Panc1 (cell line): ENCODE measurements at regions not wholly inside any gene's neighbourhood (a gene's known extent, or its start where the extent isn't known, plus 50 kb on each side); places are given as distances from the start of the nearest gene placed in this dataset.

Experiments used
- ATAC-seq: fragments of 200-7000 bp; cut with Tn5 transposase; 2 replicates; pipeline ENCODE4 v1.9.1; 2020; ENCODE audit warnings: mild to moderate bottlenecking, moderate library complexity
- BruUV-seq: library from RNA; stranded (reverse); fragments of 400-500 nt; replicated peaks from 2 replicates; lab custom pipeline; 2021; lab: Mats Ljungman, UMichigan
- CTCF ChIA-PET: fragments of 300-600 bp; sonication (Branson Sonifier 250); formaldehyde crosslinking; loops from one replicate; lab custom pipeline; 2022; ENCODE audit warnings: antibody characterized with exemption; lab: Charles Lee
- POLR2A ChIA-PET: fragments of 300-600 bp; sonication (Branson Sonifier 250); formaldehyde crosslinking; loops from one replicate; lab custom pipeline; 2022; ENCODE audit warnings: antibody characterized with exemption; lab: Charles Lee
- DNase-seq: peaks from one replicate; pipeline ENCODE4 v3.0.0-alpha.2; 2010; ENCODE audit warnings: low read depth, low spot score
- H3K27ac ChIP-seq: 2 replicates; pipeline ENCODE4 v1.5.1; 2011; ENCODE audit warnings: mild to moderate bottlenecking, low read length, inconsistent platforms
- H3K27me3 ChIP-seq: fragments of 200-500 bp; sonication (Bioruptor generic); 2 replicates; pipeline ENCODE4 v1.6.0; 2014; ENCODE audit warnings: low read length, inconsistent platforms; ENCODE audit not compliant: control insufficient read depth, insufficient read depth
- H3K36me3 ChIP-seq: fragments of 200-500 bp; sonication (Bioruptor generic); 2 replicates; pipeline ENCODE4 v1.5.1; 2014; ENCODE audit warnings: inconsistent platforms, mild to moderate bottlenecking, low read length, moderate library complexity; ENCODE audit not compliant: control insufficient read depth, insufficient read depth
- H3K4me1 ChIP-seq: 2 replicates; pipeline ENCODE4 v1.5.1; 2011; ENCODE audit warnings: inconsistent platforms, mild to moderate bottlenecking, low read length, moderate library complexity; ENCODE audit not compliant: control insufficient read depth, insufficient read depth
- H3K4me3 ChIP-seq, 2 experiments: 2 replicates each; pipeline ENCODE4 v1.5.1; 2011 to 2012; ENCODE audit warnings: low read depth in 2 of 2, low read length in 2 of 2, mild to moderate bottlenecking in 2 of 2, inconsistent platforms in 1 of 2, moderate library complexity in 1 of 2
- H3K9me3 ChIP-seq: fragments of 200-500 bp; sonication (Bioruptor generic); 2 replicates; pipeline ENCODE4 v1.5.1; 2014; ENCODE audit warnings: low read depth, mild to moderate bottlenecking, inconsistent platforms, low read length, moderate library complexity; ENCODE audit not compliant: control insufficient read depth, insufficient read depth
- CTCF ChIP-seq: fragments of 450-650 bp; IDR thresholded peaks from 2 replicates; pipeline ENCODE4 v1.5.1; 2017; ENCODE audit warnings: mild to moderate bottlenecking
- POLR2AphosphoS5 ChIP-seq: IDR thresholded peaks from 2 replicates; pipeline ENCODE4 v1.6.1; 2012; ENCODE audit warnings: mild to moderate bottlenecking, low read depth, low read length, moderate library complexity
- REST ChIP-seq, 2 experiments: IDR thresholded peaks; 2 replicates each; pipeline ENCODE4 v1.6.1; 2011 to 2012; ENCODE audit warnings: low read depth in 2 of 2, control low read depth in 1 of 2, low read length in 1 of 2, mild to moderate bottlenecking in 1 of 2, moderate library complexity in 1 of 2; ENCODE audit not compliant: insufficient read depth in 1 of 2
- SIN3A ChIP-seq: IDR thresholded peaks from 2 replicates; pipeline ENCODE4 v1.6.1; 2012; ENCODE audit warnings: low read depth, mild to moderate bottlenecking, low read length, moderate library complexity, borderline replicate concordance; ENCODE audit not compliant: insufficient read depth
- TCF7L2 ChIP-seq: IDR thresholded peaks from 2 replicates; pipeline ENCODE4 v1.6.1; 2011; ENCODE audit warnings: mild to moderate bottlenecking, low read depth, low read length, inconsistent platforms
- in situ Hi-C: cut with HindIII; loops from 2 replicates; pipeline ENCODE4 v1.10.0; 2016; ENCODE audit warnings: low sequenced_read_pairs, low pct_unique_long_range_greater_than_20kb
- intact Hi-C: fragments of 100-400 bp; cut with micrococcal nuclease; formaldehyde crosslinking; loops from one replicate; pipeline ENCODE4 v1.10.0; 2022; ENCODE audit not compliant: unreplicated experiment

- no peak for ATAC-seq
- Histone ChIP-seq H3K27me3 (no peaks in the 10 kb centered on the region), H3K27ac (no peak overlapping the region), H3K4me1 (no peaks in the 10 kb centered on the region), H3K36me3 (no peaks in the 10 kb centered on the region), H3K4me3 (no peak overlapping the region), H3K9me3 (no peaks in the 10 kb centered on the region)
- no TSS peak for BruUV-seq
- DNase-seq: no peak
- in situ Hi-C loops: no loop called here
- intact Hi-C loops: no loop called here
- TF ChIP-seq TCF7L2 (no peak), REST (IDR thresholded peaks at IDR 0.05; ENCODE audit: insufficient read depth in 1 of 2, low read depth in 2 of 2, low read length in 1 of 2) (no peak), POLR2AphosphoS5 (no peak), SIN3A (no peak), CTCF (no peak)
- CTCF ChIA-PET: no interaction called here
- POLR2A ChIA-PET: no interaction called here
Observed at GRCh38 chr12:115519887-115520286, 757.6 kb downstream of the MED13L start.

- no peak for TF ChIP-seq TCF7L2
- no peak for TF ChIP-seq SIN3A
- TF ChIP-seq REST (IDR thresholded peaks at IDR 0.05; ENCODE audit: insufficient read depth in 1 of 2, low read depth in 2 of 2, low read length in 1 of 2): no peak
- no peak for TF ChIP-seq CTCF
- TF ChIP-seq POLR2AphosphoS5: no peak
- Histone ChIP-seq H3K9me3 (no peaks in the 10 kb centered on the region), H3K36me3 (no peaks in the 10 kb centered on the region), H3K27me3 (no peaks in the 10 kb centered on the region), H3K4me3 (no peak overlapping the region), H3K4me1 (no peaks in the 10 kb centered on the region), H3K27ac (no peak overlapping the region)
- CTCF ChIA-PET: no interaction called here
- BruUV-seq: no TSS peak
- intact Hi-C loops (no loop called here), in situ Hi-C loops (no loop called here)
- ATAC-seq (no peak), DNase-seq (no peak)
- POLR2A ChIA-PET: no interaction called here
Observed at GRCh38 chr12:115519359-115519758, 758.1 kb downstream of the MED13L start.
